ENCODE measurements at regions not wholly inside any gene's neighbourhood (a gene's known extent, or its start where the extent isn't known, plus 50 kb on each side); places are given as distances from the start of the nearest gene placed in this dataset.
"Not testable (repeated sequence)": the region's sequence is repeated elsewhere in the genome, so short reads cannot be mapped to it uniquely, and the experiment has no call there.

DNA sequence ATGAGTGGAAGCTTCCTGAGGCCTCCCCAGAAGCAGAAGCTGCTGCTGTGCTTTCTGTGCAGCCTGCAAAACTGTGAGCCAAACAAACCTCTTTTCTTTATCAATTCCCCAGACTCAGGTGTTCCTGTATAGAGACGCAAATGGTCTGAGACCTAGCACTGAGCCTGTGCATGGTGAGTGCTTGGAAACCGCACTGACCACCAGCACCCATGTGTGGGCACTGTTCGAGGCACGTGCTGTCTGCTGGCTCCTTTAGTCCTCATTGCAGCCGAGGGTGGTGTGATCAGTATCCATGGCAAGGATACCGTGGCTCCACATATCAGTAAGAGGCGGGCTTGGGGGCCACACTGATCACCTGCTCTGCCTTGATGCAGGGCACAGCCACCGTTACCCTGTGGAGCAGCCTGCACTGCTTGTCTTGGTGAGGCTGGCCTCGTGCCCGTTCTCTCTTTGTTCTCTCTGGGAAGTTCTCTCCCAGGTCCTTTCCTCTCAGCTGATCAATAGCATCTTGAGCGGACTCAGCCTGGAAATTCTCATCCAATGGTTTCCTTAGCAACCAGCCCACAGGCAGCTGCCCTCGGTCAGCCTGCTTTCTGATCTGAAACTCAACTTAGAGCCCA lies 101.0 kb downstream of the PLXNA1 start:
- no peak overlapping the region for H3K4me3 ChIP-seq (ENCODE audit: low read depth, low read length)
- POLR2A ChIA-PET: no interaction called here
- DNase-seq (ENCODE audit: low read depth, low spot score): no peak
- TF ChIP-seq, protein P1, sequence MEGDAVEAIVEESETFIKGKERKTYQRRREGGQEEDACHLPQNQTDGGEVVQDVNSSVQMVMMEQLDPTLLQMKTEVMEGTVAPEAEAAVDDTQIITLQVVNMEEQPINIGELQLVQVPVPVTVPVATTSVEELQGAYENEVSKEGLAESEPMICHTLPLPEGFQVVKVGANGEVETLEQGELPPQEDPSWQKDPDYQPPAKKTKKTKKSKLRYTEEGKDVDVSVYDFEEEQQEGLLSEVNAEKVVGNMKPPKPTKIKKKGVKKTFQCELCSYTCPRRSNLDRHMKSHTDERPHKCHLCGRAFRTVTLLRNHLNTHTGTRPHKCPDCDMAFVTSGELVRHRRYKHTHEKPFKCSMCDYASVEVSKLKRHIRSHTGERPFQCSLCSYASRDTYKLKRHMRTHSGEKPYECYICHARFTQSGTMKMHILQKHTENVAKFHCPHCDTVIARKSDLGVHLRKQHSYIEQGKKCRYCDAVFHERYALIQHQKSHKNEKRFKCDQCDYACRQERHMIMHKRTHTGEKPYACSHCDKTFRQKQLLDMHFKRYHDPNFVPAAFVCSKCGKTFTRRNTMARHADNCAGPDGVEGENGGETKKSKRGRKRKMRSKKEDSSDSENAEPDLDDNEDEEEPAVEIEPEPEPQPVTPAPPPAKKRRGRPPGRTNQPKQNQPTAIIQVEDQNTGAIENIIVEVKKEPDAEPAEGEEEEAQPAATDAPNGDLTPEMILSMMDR (IDR thresholded peaks at IDR 0.05; ENCODE audit: insufficient read depth, low read length, missing control alignments): no peak
- CTCF ChIA-PET: no interaction called here

DNA sequence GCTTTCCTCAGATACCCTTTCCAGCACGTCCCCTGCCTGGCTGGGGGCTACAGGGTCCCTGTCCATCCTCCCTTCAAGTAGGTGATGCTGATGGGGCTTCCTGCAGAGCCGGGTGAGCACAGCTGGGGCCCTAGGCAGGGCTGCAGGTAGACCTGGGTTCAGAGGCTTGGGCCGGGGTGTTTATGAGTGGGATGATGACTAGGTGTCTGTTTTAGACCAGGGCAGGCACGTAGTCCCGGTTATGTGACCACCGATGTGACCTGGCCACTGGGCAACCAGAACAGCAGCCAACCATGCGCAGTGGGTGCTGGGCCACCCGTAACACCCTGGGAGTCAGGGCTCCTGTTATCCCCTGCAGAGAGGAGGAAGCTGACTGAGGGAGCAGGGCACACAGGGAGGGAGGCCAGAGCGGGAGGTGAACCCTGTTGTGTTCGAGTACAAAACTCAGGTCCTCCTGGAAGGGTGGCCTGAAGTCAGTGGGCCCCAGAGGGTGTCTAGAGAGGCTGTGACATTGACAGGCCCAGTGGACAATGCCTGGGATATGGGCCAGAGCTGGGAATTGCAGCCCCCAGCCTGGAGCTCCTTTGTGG lies 101.6 kb downstream of the PLXNA1 start:
- CTCF ChIA-PET: no interaction called here
- TF ChIP-seq, protein P1 (IDR thresholded peaks at IDR 0.05; ENCODE audit: insufficient read depth, low read length, missing control alignments): no peak
- no peak for DNase-seq (ENCODE audit: low read depth, low spot score)
- H3K4me3 ChIP-seq (ENCODE audit: low read depth, low read length): no peak overlapping the region
- POLR2A ChIA-PET: no interaction called here

DNA sequence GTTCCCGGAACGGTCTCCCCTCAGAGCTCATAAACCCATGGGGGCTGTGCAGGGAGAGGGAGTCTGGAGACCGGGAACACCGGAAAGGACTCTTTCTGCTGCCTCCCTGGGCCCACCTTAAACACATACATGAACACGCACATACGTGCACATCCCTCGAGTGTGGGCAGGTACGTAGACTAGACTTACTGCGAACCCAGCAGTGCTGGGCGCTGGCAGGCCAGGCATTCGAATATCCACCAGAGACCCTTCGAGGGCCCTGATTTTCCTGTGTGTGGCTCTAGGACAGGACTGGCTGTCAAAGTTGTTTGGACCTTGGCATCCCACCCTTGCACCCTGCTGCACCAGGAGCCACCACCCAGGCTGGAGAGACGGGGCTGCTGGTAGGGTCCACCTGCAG lies 102.7 kb downstream of the PLXNA1 start:
- POLR2A ChIA-PET: no interaction called here
- TF ChIP-seq, protein P1 (IDR thresholded peaks at IDR 0.05; ENCODE audit: insufficient read depth, low read length, missing control alignments): no peak
- CTCF ChIA-PET: no interaction called here

DNA sequence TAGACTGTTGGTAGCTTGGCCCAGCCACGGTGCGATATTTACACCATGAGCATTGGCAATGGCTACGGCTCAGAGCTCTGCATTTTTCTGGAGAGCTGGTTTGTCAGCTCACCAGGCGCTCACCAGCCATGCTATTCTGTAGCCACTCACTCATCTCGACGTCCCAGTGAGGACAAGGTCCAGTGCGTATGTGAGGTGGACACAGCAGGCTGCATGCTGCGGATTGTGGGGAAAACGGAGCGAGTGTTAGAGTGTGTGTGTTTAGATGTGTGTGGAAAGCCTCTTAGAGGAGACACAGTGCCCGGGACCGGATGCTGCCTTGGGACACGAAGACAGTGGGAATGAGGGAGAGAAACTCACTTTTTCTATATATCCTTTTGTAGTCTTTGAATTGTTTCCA lies 103.7 kb downstream of the PLXNA1 start:
- CTCF ChIA-PET; H3K4me3 ChIP-seq (ENCODE audit: low read depth, low read length); DNase-seq (ENCODE audit: low read depth, low spot score); POLR2A ChIA-PET: not testable (repeated sequence)

More for the DNA sequence above, 102.7 kb downstream of the PLXNA1 start:
- H3K4me3 ChIP-seq (ENCODE audit: low read depth, low read length): no peak overlapping the region
- no peak for DNase-seq (ENCODE audit: low read depth, low spot score)

DNA sequence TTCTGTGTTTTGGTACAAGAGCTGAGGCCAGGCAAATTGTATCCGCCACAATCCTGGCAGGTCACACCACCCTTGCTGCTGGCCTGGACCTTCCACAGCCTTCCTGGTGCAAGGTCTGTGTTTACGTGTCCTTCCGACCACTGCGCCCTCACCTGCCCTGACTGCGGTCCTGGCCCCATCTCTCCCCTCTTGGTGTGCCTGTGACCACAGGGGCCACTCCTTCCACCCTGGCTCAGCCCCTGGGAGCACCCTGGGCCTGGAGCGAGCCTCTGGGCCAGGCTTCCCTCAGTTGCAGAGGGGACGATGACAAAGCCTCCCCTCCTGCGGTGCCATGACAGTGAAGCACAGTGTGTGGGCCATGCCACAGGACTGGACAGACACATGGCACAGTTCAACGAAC lies 104.5 kb downstream of the PLXNA1 start:
- ChIA-PET CTCF (no interaction called here), POLR2A (no interaction called here)
- no peak for DNase-seq (ENCODE audit: low read depth, low spot score)
- TF ChIP-seq, protein P1 (IDR thresholded peaks at IDR 0.05; ENCODE audit: insufficient read depth, low read length, missing control alignments): no peak
- no peak overlapping the region for H3K4me3 ChIP-seq (ENCODE audit: low read depth, low read length)

DNA sequence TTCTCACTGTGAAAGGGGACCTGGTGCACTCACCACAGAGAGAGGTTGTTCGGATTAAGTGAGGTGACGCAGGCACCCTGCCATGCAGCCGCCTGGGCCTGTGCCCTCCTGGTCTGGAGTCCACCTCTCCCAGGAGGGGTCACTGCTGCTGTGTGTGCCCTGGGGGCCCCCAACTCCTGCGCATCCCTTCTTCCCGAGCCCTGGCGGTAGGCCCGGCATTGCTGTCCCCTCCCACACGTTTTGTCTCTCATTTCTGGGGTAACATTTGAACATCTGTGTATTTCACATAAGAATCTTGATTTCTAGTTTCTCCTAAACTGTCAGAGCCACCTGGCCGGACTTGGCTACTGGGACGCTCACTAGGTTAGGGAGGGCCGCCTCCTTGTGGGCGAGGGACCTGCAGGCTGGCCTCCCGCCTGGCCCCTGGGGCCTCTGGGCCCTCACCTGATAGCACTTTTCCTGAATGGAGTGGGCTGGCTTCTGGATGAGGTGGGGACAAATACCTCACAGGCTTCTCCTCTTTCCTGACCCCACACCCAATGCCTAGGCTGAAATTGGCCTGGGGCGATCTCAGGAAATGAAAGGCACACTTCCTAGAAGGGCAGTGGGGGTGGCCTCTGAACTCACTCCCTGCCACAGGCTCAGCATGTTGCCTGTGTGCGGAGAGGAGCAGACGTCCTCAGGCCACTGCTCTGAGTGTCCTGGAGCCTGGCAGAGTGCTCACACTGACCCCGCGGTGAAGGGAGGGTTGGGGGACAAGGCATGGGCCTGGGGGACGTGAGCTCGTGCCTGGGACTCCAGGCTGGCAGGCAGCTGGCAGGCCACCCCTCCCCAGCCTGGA lies 104.2 kb upstream of the PRR23E start:
- ChIA-PET CTCF (no interaction called here), POLR2A (no interaction called here)
- no peak for DNase-seq (ENCODE audit: low read depth, low spot score)
- H3K4me3 ChIP-seq (ENCODE audit: low read depth, low read length): no peak overlapping the region
- TF ChIP-seq, protein P1 (IDR thresholded peaks at IDR 0.05; ENCODE audit: insufficient read depth, low read length, missing control alignments): no peak

Data from AG04449 (cell line).